Activated T-helper 17 cell treated with anti-CD3 and anti-CD28 coated beads, Interleukin-2, amount 50 U/mL, for 72 hours (primary cell): ENCODE measurements at regions not wholly inside any gene's neighbourhood (a gene's known extent, or its start where the extent isn't known, plus 50 kb on each side); places are given as distances from the start of the nearest gene placed in this dataset.

ENCODE experiments used
- ATAC-seq: fragments of 150-1000 bp; cut with Tn5 transposase; replicated peaks from 2 replicates; pipeline ENCODE4 v1.10.0; 2021; ENCODE audit warnings: mild to moderate bottlenecking, moderate library complexity
- H3K27ac Mint-ChIP-seq: one replicate; pipeline ENCODE4 v1.8.0; 2022; ENCODE audit warnings: mixed read lengths
- H3K27me3 Mint-ChIP-seq: one replicate; pipeline ENCODE4 v1.8.0; 2022; ENCODE audit warnings: mixed read lengths
- H3K36me3 Mint-ChIP-seq: one replicate; pipeline ENCODE4 v1.8.0; 2022; ENCODE audit warnings: low read depth, mild to moderate bottlenecking, mixed read lengths
- H3K4me1 Mint-ChIP-seq: one replicate; pipeline ENCODE4 v1.8.0; 2022; ENCODE audit warnings: mixed read lengths
- H3K4me3 Mint-ChIP-seq: one replicate; pipeline ENCODE4 v1.8.0; 2022; ENCODE audit warnings: mild to moderate bottlenecking, mixed read lengths
- H3K9me3 Mint-ChIP-seq: one replicate; pipeline ENCODE4 v1.8.0; 2022; ENCODE audit warnings: mixed read lengths

GRCh38 chr13:24040835-24041234 lies 119.7 kb upstream of the SPATA13 start:
- peaks cover 5% of the 10 kb centered on the region for H3K27me3 Mint-ChIP-seq
- no peaks in the 10 kb centered on the region for H3K9me3 Mint-ChIP-seq
- no peak for ATAC-seq
- no peaks in the 10 kb centered on the region for H3K36me3 Mint-ChIP-seq
- peak overlapping the region; percentile 12 for H3K27ac Mint-ChIP-seq
- peaks cover 5% of the 10 kb centered on the region for H3K4me1 Mint-ChIP-seq
- no peak overlapping the region for H3K4me3 Mint-ChIP-seq

- Mint-ChIP-seq H3K9me3 (no peaks in the 10 kb centered on the region), H3K27me3 (peaks cover 12% of the 10 kb centered on the region), H3K36me3 (no peaks in the 10 kb centered on the region), H3K4me3 (no peak overlapping the region), H3K4me1 (peaks cover 5% of the 10 kb centered on the region), H3K27ac (peak overlapping the region; percentile 12)
- ATAC-seq = no peak
These were observed 118.8 kb upstream of the SPATA13 start for GRCh38 chr13:24041651-24042225.

GRCh38 chr13:24042710-24043440 lies 117.6 kb upstream of the SPATA13 start:
- no peak overlapping the region for H3K4me3 Mint-ChIP-seq
- H3K27ac Mint-ChIP-seq = no peak overlapping the region
- peaks cover 5% of the 10 kb centered on the region for H3K4me1 Mint-ChIP-seq
- H3K27me3 Mint-ChIP-seq = peaks cover 22% of the 10 kb centered on the region
- peaks cover 3% of the 10 kb centered on the region for H3K9me3 Mint-ChIP-seq
- H3K36me3 Mint-ChIP-seq = no peaks in the 10 kb centered on the region
- no peak for ATAC-seq

- H3K36me3 Mint-ChIP-seq = no peaks in the 10 kb centered on the region
- H3K27me3 Mint-ChIP-seq = peaks cover 18% of the 10 kb centered on the region
- no peak overlapping the region for H3K4me3 Mint-ChIP-seq
- no peaks in the 10 kb centered on the region for H3K4me1 Mint-ChIP-seq
- no peak for ATAC-seq
- H3K27ac Mint-ChIP-seq = no peak overlapping the region
- peaks cover 3% of the 10 kb centered on the region for H3K9me3 Mint-ChIP-seq
These were observed 116.8 kb upstream of the SPATA13 start for GRCh38 chr13:24043590-24044350.

GRCh38 chr13:24045597-24045996 lies 114.9 kb upstream of the SPATA13 start:
- no peak overlapping the region for H3K4me3 Mint-ChIP-seq
- peaks cover 21% of the 10 kb centered on the region for H3K27me3 Mint-ChIP-seq
- ATAC-seq = no peak
- no peaks in the 10 kb centered on the region for H3K36me3 Mint-ChIP-seq
- H3K27ac Mint-ChIP-seq = no peak overlapping the region
- peaks cover 3% of the 10 kb centered on the region for H3K9me3 Mint-ChIP-seq
- H3K4me1 Mint-ChIP-seq = no peaks in the 10 kb centered on the region

- ATAC-seq = no peak
- H3K4me3 Mint-ChIP-seq = no peak overlapping the region
- peaks cover 3% of the 10 kb centered on the region for H3K9me3 Mint-ChIP-seq
These were observed 110.2 kb upstream of the SPATA13 start for GRCh38 chr13:24050292-24050711.

GRCh38 chr13:24050796-24051715 lies 109.5 kb upstream of the SPATA13 start:
- peaks cover 28% of the 10 kb centered on the region for H3K27me3 Mint-ChIP-seq

More at GRCh38 chr13:24050292-24050711, 110.2 kb upstream of the SPATA13 start:
- H3K36me3 Mint-ChIP-seq = no peaks in the 10 kb centered on the region
- peaks cover 28% of the 10 kb centered on the region for H3K27me3 Mint-ChIP-seq
- H3K4me1 Mint-ChIP-seq = no peaks in the 10 kb centered on the region
- no peak overlapping the region for H3K27ac Mint-ChIP-seq

GRCh38 chr13:24052547-24053518 lies 107.7 kb upstream of the SPATA13 start:
- no peak overlapping the region for H3K27ac Mint-ChIP-seq
- no peaks in the 10 kb centered on the region for H3K9me3 Mint-ChIP-seq
- no peak for ATAC-seq
- peaks cover 12% of the 10 kb centered on the region for H3K27me3 Mint-ChIP-seq
- H3K36me3 Mint-ChIP-seq = no peaks in the 10 kb centered on the region
- no peaks in the 10 kb centered on the region for H3K4me1 Mint-ChIP-seq
- no peak overlapping the region for H3K4me3 Mint-ChIP-seq

More at GRCh38 chr13:24050796-24051715, 109.5 kb upstream of the SPATA13 start:
- Mint-ChIP-seq H3K4me1 (no peaks in the 10 kb centered on the region), H3K9me3 (peaks cover 3% of the 10 kb centered on the region), H3K27ac (no peak overlapping the region), H3K4me3 (no peak overlapping the region), H3K36me3 (no peaks in the 10 kb centered on the region)
- ATAC-seq = no peak

- H3K27ac Mint-ChIP-seq = no peak overlapping the region
- no peaks in the 10 kb centered on the region for H3K36me3 Mint-ChIP-seq
- H3K4me1 Mint-ChIP-seq = no peaks in the 10 kb centered on the region
- H3K27me3 Mint-ChIP-seq = peaks cover 10% of the 10 kb centered on the region
- H3K9me3 Mint-ChIP-seq = no peaks in the 10 kb centered on the region
- peak; percentile 94 for ATAC-seq
- no peak overlapping the region for H3K4me3 Mint-ChIP-seq
These were observed 106.8 kb upstream of the SPATA13 start for GRCh38 chr13:24053519-24054251.

- no peak overlapping the region for H3K4me3 Mint-ChIP-seq
- H3K27me3 Mint-ChIP-seq = peaks cover 16% of the 10 kb centered on the region
- H3K36me3 Mint-ChIP-seq = no peaks in the 10 kb centered on the region
- no peak overlapping the region for H3K27ac Mint-ChIP-seq
- ATAC-seq = no peak
- no peaks in the 10 kb centered on the region for H3K4me1 Mint-ChIP-seq
- no peaks in the 10 kb centered on the region for H3K9me3 Mint-ChIP-seq
These were observed 103.8 kb upstream of the SPATA13 start for GRCh38 chr13:24056616-24057137.

- Mint-ChIP-seq H3K4me1 (peaks cover 9% of the 10 kb centered on the region), H3K27me3 (peaks cover 16% of the 10 kb centered on the region), H3K9me3 (no peaks in the 10 kb centered on the region), H3K4me3 (no peak overlapping the region), H3K27ac (no peak overlapping the region), H3K36me3 (no peaks in the 10 kb centered on the region)
- ATAC-seq = no peak
These were observed 99.5 kb upstream of the SPATA13 start for GRCh38 chr13:24060993-24061392.

- Mint-ChIP-seq H3K4me3 (peak overlapping the region; percentile 1), H3K27ac (peak overlapping the region; percentile 6), H3K4me1 (peaks cover 9% of the 10 kb centered on the region), H3K36me3 (no peaks in the 10 kb centered on the region), H3K27me3 (peaks cover 16% of the 10 kb centered on the region), H3K9me3 (no peaks in the 10 kb centered on the region)
- ATAC-seq = no peak
These were observed 97.1 kb upstream of the SPATA13 start for GRCh38 chr13:24063281-24063877.
